Smooth muscle cell (in vitro differentiated cells): ENCODE measurements at regions not wholly inside any gene's neighbourhood (a gene's known extent, or its start where the extent isn't known, plus 50 kb on each side); places are given as distances from the start of the nearest gene placed in this dataset.

Source experiments
- DNase-seq: peaks from one replicate; lab custom pipeline; 2025; ENCODE audit not compliant: unreplicated experiment; lab: John Stamatoyannopoulos, UW
- H2AFZ ChIP-seq: fragments of 200-600 bp; sonication (generic); 2 replicates; pipeline ENCODE4 v1.6.0; 2016; ENCODE audit warnings: antibody characterized with exemption, low read depth, mild to moderate bottlenecking
- H3F3A ChIP-seq: fragments of 200-600 bp; sonication (generic); 2 replicates; pipeline ENCODE4 v1.6.0; 2017; ENCODE audit warnings: antibody characterized with exemption, low read depth
- H3K27ac ChIP-seq: fragments of 200-600 bp; sonication (generic); 2 replicates; pipeline ENCODE4 v1.5.1; 2016; ENCODE audit warnings: low read depth, mild to moderate bottlenecking
- H3K27me3 ChIP-seq: fragments of 200-600 bp; sonication (generic); 2 replicates; pipeline ENCODE4 v1.6.1; 2016; ENCODE audit warnings: low read depth, mild to moderate bottlenecking
- H3K36me3 ChIP-seq: fragments of 200-600 bp; sonication (generic); 2 replicates; pipeline ENCODE4 v1.5.1; 2016; ENCODE audit warnings: low read depth
- H3K4me1 ChIP-seq: fragments of 200-600 bp; sonication (generic); 2 replicates; pipeline ENCODE4 v1.5.1; 2016; ENCODE audit warnings: low read depth
- H3K4me2 ChIP-seq: fragments of 200-600 bp; sonication (generic); 2 replicates; pipeline ENCODE4 v1.6.0; 2016; ENCODE audit warnings: mild to moderate bottlenecking
- H3K4me3 ChIP-seq: fragments of 200-600 bp; sonication (generic); 2 replicates; pipeline ENCODE4 v1.5.1; 2016; ENCODE audit warnings: mild to moderate bottlenecking
- H3K79me2 ChIP-seq: fragments of 200-600 bp; sonication (generic); 2 replicates; pipeline ENCODE4 v1.6.0; 2016; ENCODE audit warnings: low read depth, mild to moderate bottlenecking
- H3K9ac ChIP-seq: fragments of 200-600 bp; sonication (generic); 2 replicates; pipeline ENCODE4 v1.6.0; 2016; ENCODE audit warnings: low read depth
- H3K9me3 ChIP-seq: fragments of 200-600 bp; sonication (generic); replicated peaks from 2 replicates; pipeline ENCODE4 v1.5.1; 2016; ENCODE audit warnings: low read depth
- H4K20me1 ChIP-seq: fragments of 200-600 bp; sonication (generic); 2 replicates; pipeline ENCODE4 v1.6.0; 2016; ENCODE audit warnings: low read depth
- CTCF ChIP-seq: fragments of 200-600 bp; sonication (generic); IDR thresholded peaks from 2 replicates; pipeline ENCODE4 v1.5.1; 2017; ENCODE audit warnings: borderline replicate concordance, mild to moderate bottlenecking, antibody characterized with exemption; ENCODE audit not compliant: insufficient read depth, poor library complexity, severe bottlenecking
- WGBS: methylation state at CpG from one replicate; pipeline ENCODE4 v1.1.7; 2016; ENCODE audit warnings: low lambda C conversion rate; 5-methylcytosine and 5-hydroxymethylcytosine counted together

GRCh38 chrX:79078114-79078513 lies 66.4 kb upstream of the GPR174 start:
- WGBS: 74% methylated on average over 6 of the region's 6 CpGs
- Histone ChIP-seq H3K9ac (no peak overlapping the region), H3K4me1 (no peaks in the 10 kb centered on the region), H3K4me2 (no peak overlapping the region), H2AFZ (no peak overlapping the region), H3K79me2 (no peaks in the 10 kb centered on the region), H4K20me1 (no peaks in the 10 kb centered on the region), H3K4me3 (no peak overlapping the region), H3K27ac (no peak overlapping the region), H3F3A (no peaks in the 10 kb centered on the region), H3K27me3 (no peaks in the 10 kb centered on the region), H3K9me3 (no peaks in the 10 kb centered on the region), H3K36me3 (no peaks in the 10 kb centered on the region)
- no peak for TF ChIP-seq CTCF
- no peak for DNase-seq

GRCh38 chrX:79079477-79079876 lies 65.0 kb upstream of the GPR174 start:
- Histone ChIP-seq H3K79me2 (no peaks in the 10 kb centered on the region), H3K4me1 (no peaks in the 10 kb centered on the region), H3F3A (no peaks in the 10 kb centered on the region), H2AFZ (no peak overlapping the region), H3K9ac (no peak overlapping the region), H3K4me2 (no peak overlapping the region), H3K9me3 (no peaks in the 10 kb centered on the region), H3K27me3 (no peaks in the 10 kb centered on the region), H3K4me3 (no peak overlapping the region), H3K36me3 (no peaks in the 10 kb centered on the region), H3K27ac (no peak overlapping the region), H4K20me1 (no peaks in the 10 kb centered on the region)
- no peak for TF ChIP-seq CTCF
- 26% methylated on average over 1 of the region's 1 CpG for WGBS
- no peak for DNase-seq

- no peaks in the 10 kb centered on the region for H3K79me2 ChIP-seq
Measured at GRCh38 chrX:79080141-79080540, 64.3 kb upstream of the GPR174 start.

More at GRCh38 chrX:79080141-79080540, 64.3 kb upstream of the GPR174 start:
- Histone ChIP-seq H3K9me3 (no peaks in the 10 kb centered on the region), H3K27ac (no peak overlapping the region), H3K36me3 (no peaks in the 10 kb centered on the region), H3K27me3 (no peaks in the 10 kb centered on the region), H4K20me1 (no peaks in the 10 kb centered on the region), H2AFZ (no peak overlapping the region), H3F3A (no peaks in the 10 kb centered on the region), H3K9ac (no peak overlapping the region), H3K4me3 (no peak overlapping the region), H3K4me1 (no peaks in the 10 kb centered on the region), H3K4me2 (no peak overlapping the region)
- no peak for TF ChIP-seq CTCF
- no peak for DNase-seq
- WGBS: 64% methylated on average over 2 of the region's 2 CpGs
